Effector memory CD8-positive, alpha-beta T cell (primary cell): ENCODE measurements at regions not wholly inside any gene's neighbourhood (a gene's known extent, or its start where the extent isn't known, plus 50 kb on each side); places are given as distances from the start of the nearest gene placed in this dataset.
"Not testable (repeated sequence)": the region's sequence is repeated elsewhere in the genome, so short reads cannot be mapped to it uniquely, and the experiment has no call there.

ENCODE experiments used
- ATAC-seq: fragments of 150-1000 bp; cut with Tn5 transposase; replicated peaks from 2 replicates; pipeline ENCODE4 v1.10.0; 2021; ENCODE audit warnings: mild to moderate bottlenecking, moderate library complexity
- DNase-seq, 3 experiments: peaks; one replicate each; pipeline ENCODE4 v3.0.0; 2021
- H3K27ac Mint-ChIP-seq, 2 donors: one replicate each; pipeline ENCODE4 v1.8.0; 2022; ENCODE audit warnings: mild to moderate bottlenecking in 2 of 2, mixed read lengths in 2 of 2, moderate library complexity in 2 of 2
- H3K27me3 Mint-ChIP-seq, 2 donors: one replicate each; pipeline ENCODE4 v1.8.0; 2022; ENCODE audit warnings: mixed read lengths in 2 of 2
- H3K36me3 Mint-ChIP-seq: one replicate; pipeline ENCODE4 v1.8.0; 2022; ENCODE audit warnings: mild to moderate bottlenecking, moderate library complexity, mixed read lengths; ENCODE audit not compliant: insufficient read depth
- H3K4me1 Mint-ChIP-seq, 2 donors: one replicate each; pipeline ENCODE4 v1.8.0; 2022; ENCODE audit warnings: low read depth in 2 of 2, mixed read lengths in 2 of 2
- H3K4me3 Mint-ChIP-seq, 2 donors: one replicate each; pipeline ENCODE4 v1.8.0; 2022; ENCODE audit warnings: mild to moderate bottlenecking in 2 of 2, mixed read lengths in 2 of 2, moderate library complexity in 2 of 2
- H3K9me3 Mint-ChIP-seq, 2 donors: one replicate each; pipeline ENCODE4 v1.8.0; 2022; ENCODE audit warnings: mixed read lengths in 2 of 2

DNA sequence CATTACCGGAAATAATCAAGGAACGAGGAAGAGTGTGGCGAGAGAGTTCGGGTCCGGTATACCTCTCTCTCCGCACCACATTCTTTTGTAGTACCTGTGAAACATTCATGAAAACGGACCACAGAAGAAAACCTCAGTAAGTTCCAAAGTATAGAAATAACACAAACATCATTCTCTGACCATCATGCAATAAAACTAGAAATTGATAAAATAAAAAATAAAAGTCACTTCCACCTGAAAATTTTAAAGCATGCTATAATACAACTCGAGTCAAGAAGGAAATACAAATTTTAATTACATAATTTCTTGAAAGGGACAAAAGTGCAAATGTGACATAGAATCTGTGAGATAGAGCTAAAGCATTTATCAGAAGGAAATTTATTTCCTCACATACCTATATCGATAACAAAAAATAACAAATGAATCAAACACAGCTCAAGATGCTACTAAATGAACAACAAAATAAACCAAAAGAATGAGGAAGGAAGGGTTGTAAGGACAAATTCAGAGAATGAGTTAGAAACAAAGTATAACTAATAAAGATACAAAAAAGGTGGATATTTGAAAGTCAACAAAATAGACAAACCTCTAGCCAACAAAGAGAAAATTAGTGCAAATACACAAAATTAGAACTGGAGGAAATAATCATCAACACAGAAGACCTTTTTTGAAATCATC is 84.2 kb downstream of the TRIM27 start:
- H3K4me1 Mint-ChIP-seq: peaks cover 20 to 24% of the 10 kb centered on the region in 2 donors
- no peaks in the 10 kb centered on the region for H3K9me3 Mint-ChIP-seq
- DNase-seq: no peak
- H3K4me3 Mint-ChIP-seq: peak overlapping the region; percentile 90 to 94
- no peak for ATAC-seq
- peak overlapping the region; percentile 98 to 99 for H3K27ac Mint-ChIP-seq
- peaks cover 30% of the 10 kb centered on the region for H3K36me3 Mint-ChIP-seq
- H3K27me3 Mint-ChIP-seq: peaks cover 34 to 39% of the 10 kb centered on the region in 2 donors

- H3K27ac Mint-ChIP-seq: no peak overlapping the region
- peaks cover 26% of the 10 kb centered on the region for H3K36me3 Mint-ChIP-seq
- no peaks in the 10 kb centered on the region for H3K9me3 Mint-ChIP-seq
- H3K4me1 Mint-ChIP-seq: peaks cover 20 to 24% of the 10 kb centered on the region in 2 donors
- ATAC-seq (no peak), DNase-seq (no peak)
- H3K4me3 Mint-ChIP-seq: no peak overlapping the region
- peaks cover 44 to 48% of the 10 kb centered on the region in 2 donors for H3K27me3 Mint-ChIP-seq
Observed at GRCh38 chr6:28841290-28841689, 82.5 kb downstream of the TRIM27 start.

DNA sequence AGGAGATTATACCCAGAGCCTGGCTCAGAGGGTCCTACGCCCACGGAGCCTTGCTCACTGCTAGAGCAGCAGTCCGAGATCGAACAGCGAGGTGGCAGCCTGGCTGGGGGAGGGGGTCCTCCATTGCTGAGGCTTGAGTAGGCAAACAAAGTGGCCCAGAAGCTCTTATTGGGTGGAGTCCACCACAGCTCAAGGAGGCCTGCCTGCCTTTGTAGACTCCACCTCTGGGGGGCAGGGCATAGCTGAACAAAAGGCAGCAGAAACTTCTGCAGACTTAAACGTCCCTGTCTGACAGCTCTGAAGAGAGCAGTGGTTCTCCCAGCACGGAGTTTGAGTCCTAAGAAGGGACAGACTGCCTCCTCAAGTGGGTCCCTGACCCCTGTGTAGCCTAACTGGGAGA is 75.0 kb downstream of the TRIM27 start:
- peaks cover 53 to 83% of the 10 kb centered on the region in 2 donors for H3K27me3 Mint-ChIP-seq
- H3K27ac Mint-ChIP-seq, H3K36me3 Mint-ChIP-seq, ATAC-seq, H3K4me1 Mint-ChIP-seq, H3K4me3 Mint-ChIP-seq, H3K9me3 Mint-ChIP-seq: not testable (repeated sequence)
- peak; percentile 28 to 41 (median 33) for DNase-seq
